HEK293 (cell line): ENCODE measurements at regions not wholly inside any gene's neighbourhood (a gene's known extent, or its start where the extent isn't known, plus 50 kb on each side); places are given as distances from the start of the nearest gene placed in this dataset.

Experiments
- CTCF ChIA-PET: fragments of 350-600 bp; formaldehyde crosslinking; extraction: SDS; loops from one replicate; lab custom pipeline; 2021; ENCODE audit warnings: antibody characterized with exemption; lab: Yijun Ruan, JAX
- POLR2A ChIA-PET: fragments of 300-600 bp; formaldehyde crosslinking; extraction: SDS; loops from one replicate; lab custom pipeline; 2020; ENCODE audit warnings: antibody characterized with exemption, inconsistent platforms; lab: Yijun Ruan, JAX
- H3K27ac ChIP-seq: fragments of 200-500 bp; sonication (Bioruptor generic); 2 replicates; pipeline ENCODE4 v1.5.1; 2014; ENCODE audit warnings: low read depth, low read length, control low read depth, inconsistent platforms; ENCODE audit errors: extremely low read depth
- H3K36me3 ChIP-seq, 2 experiments: fragments of 200-500 bp in 1 of 2; sonication (Bioruptor generic) in 1 of 2; 1 replicate in 1 of 2; 2 replicates in 1 of 2; pipeline ENCODE4 v1.5.1; 2014 to 2017; ENCODE audit warnings: inconsistent platforms in 2 of 2, low read length in 2 of 2; ENCODE audit not compliant: control insufficient read depth in 2 of 2, insufficient read depth in 1 of 2
- H3K4me1 ChIP-seq: fragments of 200-500 bp; sonication (Bioruptor generic); 2 replicates; pipeline ENCODE4 v1.5.1; 2014; ENCODE audit warnings: mild to moderate bottlenecking, low read length, inconsistent platforms; ENCODE audit not compliant: control insufficient read depth, insufficient read depth
- H3K4me3 ChIP-seq: 2 replicates; pipeline ENCODE4 v1.5.1; 2011; ENCODE audit warnings: low read depth, mild to moderate bottlenecking, control low read depth, low read length, moderate library complexity
- H3K9me3 ChIP-seq: fragments of 200-500 bp; sonication (Bioruptor generic); 2 replicates; pipeline ENCODE4 v1.5.1; 2014; ENCODE audit warnings: low read depth, low read length, inconsistent platforms; ENCODE audit not compliant: control insufficient read depth, insufficient read depth
- IKZF3 ChIP-seq: fragments of 450-650 bp; IDR thresholded peaks from 2 replicates; pipeline ENCODE4 v1.5.0; 2018; ENCODE audit warnings: missing biosample characterization, mild to moderate bottlenecking, missing genetic modification characterization, moderate library complexity
- KLF8 ChIP-seq: fragments of 450-650 bp; formaldehyde crosslinking; IDR thresholded peaks from 2 replicates; pipeline ENCODE4 v1.5.1; 2016; ENCODE audit warnings: missing biosample characterization, missing genetic modification characterization
- REPIN1 ChIP-seq: fragments of 450-650 bp; formaldehyde crosslinking; IDR thresholded peaks from 2 replicates; pipeline ENCODE4 v1.5.1; 2017; ENCODE audit warnings: missing biosample characterization, missing genetic modification characterization, low read depth
- SCRT2 ChIP-seq: fragments of 450-650 bp; formaldehyde crosslinking; IDR thresholded peaks from 2 replicates; pipeline ENCODE4 v1.5.1; 2016; ENCODE audit warnings: missing biosample characterization, missing genetic modification characterization
- SETDB1 ChIP-seq: IDR thresholded peaks from one replicate; pipeline ENCODE4 v1.6.1; 2017; ENCODE audit warnings: mild to moderate bottlenecking, low read length, moderate library complexity, mixed read lengths; ENCODE audit not compliant: insufficient read length
- SP2 ChIP-seq: fragments of 450-650 bp; formaldehyde crosslinking; IDR thresholded peaks from 2 replicates; pipeline ENCODE4 v1.5.1; 2016; ENCODE audit warnings: missing biosample characterization, missing genetic modification characterization
- TRIM28 ChIP-seq: IDR thresholded peaks from 2 replicates; pipeline ENCODE4 v1.6.1; 2011; ENCODE audit warnings: low read length, control low read depth, borderline replicate concordance
- WT1 ChIP-seq: fragments of 450-650 bp; formaldehyde crosslinking; IDR thresholded peaks from 2 replicates; pipeline ENCODE4 v1.5.1; 2016; ENCODE audit warnings: missing biosample characterization, missing genetic modification characterization
- YY2 ChIP-seq: fragments of 450-650 bp; formaldehyde crosslinking; IDR thresholded peaks from 2 replicates; pipeline ENCODE4 v1.5.1; 2016; ENCODE audit warnings: missing biosample characterization, missing genetic modification characterization
- ZBTB1 ChIP-seq: fragments of 450-650 bp; formaldehyde crosslinking; IDR thresholded peaks from 2 replicates; pipeline ENCODE4 v1.5.1; 2016; ENCODE audit warnings: missing biosample characterization, missing genetic modification characterization
- ZBTB11 ChIP-seq: fragments of 450-650 bp; formaldehyde crosslinking; conservative IDR thresholded peaks from 2 replicates; pipeline ENCODE4 v1.5.1; 2016; ENCODE audit warnings: low read depth, missing biosample characterization, missing genetic modification characterization
- ZBTB20 ChIP-seq: fragments of 450-650 bp; formaldehyde crosslinking; IDR thresholded peaks from 2 replicates; pipeline ENCODE4 v1.5.1; 2016; ENCODE audit warnings: missing biosample characterization, missing genetic modification characterization
- ZBTB7A ChIP-seq: fragments of 450-650 bp; formaldehyde crosslinking; IDR thresholded peaks from 2 replicates; pipeline ENCODE4 v1.5.1; 2016; ENCODE audit warnings: low read depth, missing biosample characterization, missing genetic modification characterization
- ZNF121 ChIP-seq: fragments of 450-650 bp; formaldehyde crosslinking; IDR thresholded peaks from 2 replicates; pipeline ENCODE4 v1.5.1; 2016; ENCODE audit warnings: missing biosample characterization, missing genetic modification characterization
- ZNF146 ChIP-seq: fragments of 450-650 bp; formaldehyde crosslinking; IDR thresholded peaks from 2 replicates; pipeline ENCODE4 v1.5.1; 2016; ENCODE audit warnings: missing biosample characterization, missing genetic modification characterization
- ZNF155 ChIP-seq: fragments of 450-650 bp; formaldehyde crosslinking; IDR thresholded peaks from 2 replicates; pipeline ENCODE4 v1.5.1; 2016; ENCODE audit warnings: missing biosample characterization, missing genetic modification characterization
- ZNF157 ChIP-seq: fragments of 450-650 bp; formaldehyde crosslinking; IDR thresholded peaks from 2 replicates; pipeline ENCODE4 v1.5.1; 2016; ENCODE audit warnings: missing biosample characterization, missing genetic modification characterization
- ZNF2 ChIP-seq: fragments of 450-650 bp; formaldehyde crosslinking; IDR thresholded peaks from 2 replicates; pipeline ENCODE4 v1.5.1; 2016; ENCODE audit warnings: missing biosample characterization, missing genetic modification characterization
- ZNF266 ChIP-seq: fragments of 450-650 bp; formaldehyde crosslinking; IDR thresholded peaks from 2 replicates; pipeline ENCODE4 v1.5.1; 2016; ENCODE audit warnings: missing biosample characterization, missing genetic modification characterization, low read depth
- ZNF335 ChIP-seq: fragments of 450-650 bp; formaldehyde crosslinking; conservative IDR thresholded peaks from 2 replicates; pipeline ENCODE4 v1.5.1; 2016; ENCODE audit warnings: missing biosample characterization, missing genetic modification characterization
- ZNF362 ChIP-seq: fragments of 450-650 bp; formaldehyde crosslinking; IDR thresholded peaks from 2 replicates; pipeline ENCODE4 v1.5.1; 2016; ENCODE audit warnings: missing biosample characterization, missing genetic modification characterization
- ZNF449 ChIP-seq: fragments of 450-650 bp; formaldehyde crosslinking; IDR thresholded peaks from 2 replicates; pipeline ENCODE4 v1.5.1; 2017; ENCODE audit warnings: missing biosample characterization, mild to moderate bottlenecking, missing genetic modification characterization, moderate library complexity
- ZNF530 ChIP-seq: fragments of 450-650 bp; formaldehyde crosslinking; IDR thresholded peaks from 2 replicates; pipeline ENCODE4 v1.5.1; 2016; ENCODE audit warnings: low read depth, missing biosample characterization, missing genetic modification characterization
- ZNF623 ChIP-seq: fragments of 450-650 bp; formaldehyde crosslinking; IDR thresholded peaks from 2 replicates; pipeline ENCODE4 v1.5.1; 2016; ENCODE audit warnings: missing biosample characterization, missing genetic modification characterization
- ZNF626 ChIP-seq: fragments of 450-650 bp; sonication (Bioruptor Pico); formaldehyde crosslinking; IDR thresholded peaks from 2 replicates; pipeline ENCODE4 v1.5.1; 2018; ENCODE audit warnings: missing biosample characterization, missing genetic modification characterization, inconsistent platforms
- ZNF629 ChIP-seq: fragments of 450-650 bp; formaldehyde crosslinking; IDR thresholded peaks from 2 replicates; pipeline ENCODE4 v1.5.1; 2017; ENCODE audit warnings: missing biosample characterization, missing genetic modification characterization
- ZNF677 ChIP-seq: fragments of 450-650 bp; IDR thresholded peaks from 2 replicates; pipeline ENCODE4 v1.5.0; 2018; ENCODE audit warnings: missing biosample characterization, mild to moderate bottlenecking, missing genetic modification characterization, moderate library complexity
- ZNF777 ChIP-seq: fragments of 450-650 bp; formaldehyde crosslinking; IDR thresholded peaks from 2 replicates; pipeline ENCODE4 v1.5.1; 2017; ENCODE audit warnings: missing biosample characterization, missing genetic modification characterization, borderline replicate concordance
- TF ChIP-seq, protein P1 (sequence below): IDR thresholded peaks from 2 replicates; pipeline ENCODE4 v1.6.1; 2011; ENCODE audit warnings: mild to moderate bottlenecking, low read depth, low read length, borderline replicate concordance
- TF ChIP-seq, protein P2 (sequence below): fragments of 450-650 bp; formaldehyde crosslinking; IDR thresholded peaks from 2 replicates; pipeline ENCODE4 v1.5.1; 2016; ENCODE audit warnings: missing biosample characterization, missing genetic modification characterization
- TF ChIP-seq, protein P3 (sequence below): fragments of 450-650 bp; formaldehyde crosslinking; IDR thresholded peaks from 2 replicates; pipeline ENCODE4 v1.5.1; 2017; ENCODE audit warnings: missing biosample characterization, missing genetic modification characterization

GRCh38 chr12:24045816-24046257, 96.4 kb upstream of the SOX5 start:
- H3K9me3 ChIP-seq, result no peaks in the 10 kb centered on the region
- no peak overlapping the region for H3K4me3 ChIP-seq
- H3K27ac ChIP-seq, result peak overlapping the region; percentile 25; the same call in 1 of the 2 replicates
- peaks cover 5% of the 10 kb centered on the region for H3K4me1 ChIP-seq
- POLR2A ChIA-PET, result interaction anchor here (0.6 kb wide), 1 partner anchor 12 kb away, joined by 4 read pairs; no protein-coding TSS in a partner anchor
- no peaks in the 10 kb centered on the region for H3K36me3 ChIP-seq
- CTCF ChIA-PET, result interaction anchor here (0.7 to 1.0 kb wide), 2 partner anchors 64 to 1158 kb away, joined by 3 read pairs; no protein-coding TSS in a partner anchor
- TF ChIP-seq ZBTB1 (tag by site-specific recombination) (no peak), ZNF2 (tag by site-specific recombination) (no peak), TRIM28 (peak; percentile 28; the same call in 1 of the 2 replicates), IKZF3 (tag by site-specific recombination) (peak; percentile 57; the same call in 1 of the 2 replicates), ZNF629 (tag by site-specific recombination) (peak; percentile 50), YY2 (tag by site-specific recombination) (no peak), ZNF121 (tag by site-specific recombination) (no peak), ZNF155 (no peak), ZNF449 (tag by site-specific recombination) (no peak), ZNF677 (tag by site-specific recombination) (no peak), SETDB1 (no peak), ZNF157 (tag by site-specific recombination) (no peak), ZNF777 (tag by site-specific recombination) (no peak), KLF8 (tag by site-specific recombination) (peak; percentile 60; the same call in 1 of the 2 replicates), ZNF266 (tag by site-specific recombination) (no peak), ZBTB7A (no peak), ZBTB20 (tag by site-specific recombination) (no peak), REPIN1 (tag by site-specific recombination) (no peak), ZNF626 (tag by site-specific recombination) (no peak), ZNF146 (tag by site-specific recombination) (no peak), ZNF335 (tag by site-specific recombination) (no peak), ZNF623 (no peak), WT1 (tag by site-specific recombination) (peak; percentile 53), ZBTB11 (peak; percentile 27; the same call in 1 of the 2 replicates), ZNF530 (tag by site-specific recombination) (no peak), ZNF362 (tag by site-specific recombination) (no peak), SP2 (tag by site-specific recombination) (no peak), SCRT2 (tag by site-specific recombination) (no peak)
- TF ChIP-seq, protein P1, sequence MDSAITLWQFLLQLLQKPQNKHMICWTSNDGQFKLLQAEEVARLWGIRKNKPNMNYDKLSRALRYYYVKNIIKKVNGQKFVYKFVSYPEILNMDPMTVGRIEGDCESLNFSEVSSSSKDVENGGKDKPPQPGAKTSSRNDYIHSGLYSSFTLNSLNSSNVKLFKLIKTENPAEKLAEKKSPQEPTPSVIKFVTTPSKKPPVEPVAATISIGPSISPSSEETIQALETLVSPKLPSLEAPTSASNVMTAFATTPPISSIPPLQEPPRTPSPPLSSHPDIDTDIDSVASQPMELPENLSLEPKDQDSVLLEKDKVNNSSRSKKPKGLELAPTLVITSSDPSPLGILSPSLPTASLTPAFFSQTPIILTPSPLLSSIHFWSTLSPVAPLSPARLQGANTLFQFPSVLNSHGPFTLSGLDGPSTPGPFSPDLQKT, result no peak
- TF ChIP-seq, protein P2, sequence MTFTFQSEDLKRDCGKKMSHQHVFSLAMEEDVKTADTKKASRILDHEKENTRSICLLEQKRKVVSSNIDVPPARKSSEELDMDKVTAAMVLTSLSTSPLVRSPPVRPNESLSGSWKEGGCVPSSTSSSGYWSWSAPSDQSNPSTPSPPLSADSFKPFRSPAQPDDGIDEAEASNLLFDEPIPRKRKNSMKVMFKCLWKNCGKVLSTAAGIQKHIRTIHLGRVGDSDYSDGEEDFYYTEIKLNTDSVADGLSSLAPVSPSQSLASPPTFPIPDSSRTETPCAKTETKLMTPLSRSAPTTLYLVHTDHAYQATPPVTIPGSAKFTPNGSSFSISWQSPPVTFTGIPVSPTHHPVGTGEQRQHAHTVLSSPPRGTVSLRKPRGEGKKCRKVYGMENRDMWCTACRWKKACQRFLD (tag by site-specific recombination), result no peak
- TF ChIP-seq, protein P3, sequence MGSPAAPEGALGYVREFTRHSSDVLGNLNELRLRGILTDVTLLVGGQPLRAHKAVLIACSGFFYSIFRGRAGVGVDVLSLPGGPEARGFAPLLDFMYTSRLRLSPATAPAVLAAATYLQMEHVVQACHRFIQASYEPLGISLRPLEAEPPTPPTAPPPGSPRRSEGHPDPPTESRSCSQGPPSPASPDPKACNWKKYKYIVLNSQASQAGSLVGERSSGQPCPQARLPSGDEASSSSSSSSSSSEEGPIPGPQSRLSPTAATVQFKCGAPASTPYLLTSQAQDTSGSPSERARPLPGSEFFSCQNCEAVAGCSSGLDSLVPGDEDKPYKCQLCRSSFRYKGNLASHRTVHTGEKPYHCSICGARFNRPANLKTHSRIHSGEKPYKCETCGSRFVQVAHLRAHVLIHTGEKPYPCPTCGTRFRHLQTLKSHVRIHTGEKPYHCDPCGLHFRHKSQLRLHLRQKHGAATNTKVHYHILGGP (tag by site-specific recombination), result no peak
